ENCODE measurements at regions not wholly inside any gene's neighbourhood (a gene's known extent, or its start where the extent isn't known, plus 50 kb on each side); places are given as distances from the start of the nearest gene placed in this dataset.
"Not testable (repeated sequence)": the region's sequence is repeated elsewhere in the genome, so short reads cannot be mapped to it uniquely, and the experiment has no call there.

DNA sequence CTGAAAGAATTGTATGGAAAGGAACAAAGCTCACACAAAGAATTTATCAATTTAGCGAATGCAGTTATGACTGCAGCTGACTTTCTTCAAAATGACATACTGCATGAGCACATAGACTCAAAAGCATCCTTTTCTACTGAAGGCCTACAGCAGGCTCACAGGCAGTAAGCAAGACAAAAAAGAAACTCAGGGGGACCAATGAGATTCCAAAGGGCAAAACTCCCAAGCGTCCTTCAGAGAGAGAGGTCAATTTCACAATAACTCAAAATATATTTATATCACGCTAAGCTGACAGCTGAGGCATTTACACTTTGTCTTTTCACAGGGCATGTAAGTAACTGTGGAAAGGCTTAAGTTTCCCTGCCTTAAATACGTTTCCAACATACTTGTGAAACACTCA is 427.9 kb upstream of the RASGRP1 start:
- DNase-seq: no peak

DNA sequence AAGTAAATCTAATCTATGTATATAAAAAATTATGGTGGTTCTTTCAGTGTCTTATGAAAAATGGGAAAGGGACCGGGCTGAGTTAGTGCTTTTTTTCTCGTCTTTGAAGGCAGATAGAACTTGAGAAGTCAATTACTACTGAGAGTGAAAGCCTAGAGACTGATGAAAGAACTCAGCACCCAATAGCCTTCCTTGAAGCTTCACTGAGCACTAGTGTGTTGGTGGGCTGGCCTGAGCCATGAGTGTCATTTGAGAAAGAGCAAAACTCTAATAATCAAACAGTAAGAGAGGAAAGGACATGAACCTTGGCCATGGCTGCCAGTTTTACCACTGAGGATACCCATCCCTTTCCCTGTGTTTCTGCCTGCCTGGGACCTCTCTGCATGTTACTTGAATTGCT is 428.3 kb upstream of the RASGRP1 start:
- no peak for DNase-seq

DNA sequence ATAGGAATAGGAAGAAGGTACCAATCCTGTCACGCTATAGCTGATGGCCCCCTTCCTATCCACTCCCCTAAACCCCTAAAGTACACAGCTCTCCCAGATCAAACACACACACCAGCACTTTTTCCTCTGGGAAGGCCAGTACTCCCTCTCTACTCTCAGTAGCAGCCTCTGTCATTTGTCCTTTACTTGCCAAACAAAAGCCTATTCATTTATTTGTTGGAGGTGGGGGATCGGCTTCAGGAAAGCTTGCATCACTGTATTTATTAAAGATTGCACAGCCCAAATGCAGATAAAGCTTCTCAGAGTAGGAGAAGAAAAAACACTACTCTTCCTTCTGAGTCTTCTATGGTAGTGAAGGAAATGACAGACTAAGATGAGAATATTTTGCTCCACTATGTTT is 429.7 kb upstream of the RASGRP1 start:
- no peak for DNase-seq

DNA sequence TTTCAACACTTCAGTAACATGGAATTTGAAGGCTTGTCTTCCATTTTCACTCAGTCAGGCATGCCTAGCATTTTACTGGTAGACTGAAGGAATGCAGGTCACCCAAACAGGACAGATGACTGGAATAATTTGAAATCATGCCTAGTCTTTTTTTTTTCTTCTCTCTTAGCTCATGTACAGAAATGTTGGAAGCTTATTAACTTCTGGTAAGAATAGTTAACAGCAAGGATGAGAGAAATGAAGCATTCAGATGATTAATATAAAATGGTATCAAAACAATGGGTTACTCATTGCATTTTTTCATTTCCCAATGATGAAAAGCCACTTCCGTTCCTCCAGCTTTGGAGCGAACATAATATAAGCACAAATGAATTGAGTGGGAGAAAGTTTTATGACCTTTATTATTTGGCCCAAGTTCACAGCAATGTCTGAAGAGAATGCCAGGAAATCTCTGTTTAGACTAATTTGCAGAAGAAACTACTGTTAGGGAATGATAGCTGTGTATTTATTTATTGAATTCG is 431.6 kb upstream of the RASGRP1 start:
- DNase-seq: no peak

DNA sequence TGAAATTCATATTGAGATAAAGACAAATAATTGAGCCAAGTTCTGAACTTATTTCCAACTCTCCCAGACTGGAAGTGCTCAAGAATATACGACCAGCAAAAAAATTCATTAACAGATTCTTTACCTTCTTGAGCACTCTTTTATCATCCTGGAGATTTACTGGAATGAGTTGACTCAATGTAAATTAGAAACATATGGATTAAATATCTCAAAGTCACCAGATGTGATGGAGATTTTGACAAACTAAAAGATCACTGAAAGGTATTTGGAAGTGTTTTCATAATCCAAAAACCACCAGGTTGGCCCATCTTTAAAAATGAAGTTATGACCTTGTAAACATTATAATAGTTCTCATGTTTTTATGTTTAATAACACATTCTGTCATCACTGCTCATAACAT is 433.2 kb upstream of the RASGRP1 start:
- no peak for DNase-seq

DNA sequence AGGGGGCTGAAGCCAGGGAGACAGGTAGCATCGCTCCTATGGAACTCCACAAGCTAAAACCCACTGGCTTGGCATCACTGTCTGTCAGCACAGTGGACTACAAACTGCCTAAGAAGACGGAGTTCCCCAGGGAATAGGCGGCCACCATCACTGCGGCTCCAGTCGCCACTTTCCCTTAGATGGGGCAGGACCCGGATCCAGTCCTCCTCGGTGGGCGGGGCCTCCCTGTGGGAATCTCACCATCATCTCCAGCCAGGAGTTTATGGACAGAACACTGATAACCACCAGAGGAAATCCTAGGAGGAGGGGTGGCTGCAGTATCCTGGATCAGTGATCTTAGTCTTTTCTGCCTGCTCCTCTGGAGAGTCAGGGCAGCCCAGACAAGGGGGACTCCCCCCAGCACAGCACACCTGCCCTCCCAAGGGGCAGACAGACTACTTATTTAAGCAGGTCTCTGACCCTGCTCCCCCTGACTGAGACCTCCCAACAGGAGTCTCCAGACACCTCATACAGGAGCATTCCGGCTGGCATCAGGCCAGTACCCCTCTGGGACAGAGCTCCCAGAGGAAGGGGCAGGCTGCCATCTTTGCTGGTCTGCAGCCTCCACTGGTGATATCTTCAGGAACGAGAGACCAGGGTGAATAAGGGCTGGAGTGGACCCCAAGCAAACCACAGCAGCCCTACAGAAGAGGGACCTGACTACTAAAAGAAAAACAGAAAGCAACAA is 435.6 kb upstream of the RASGRP1 start:
- no peak for DNase-seq

DNA sequence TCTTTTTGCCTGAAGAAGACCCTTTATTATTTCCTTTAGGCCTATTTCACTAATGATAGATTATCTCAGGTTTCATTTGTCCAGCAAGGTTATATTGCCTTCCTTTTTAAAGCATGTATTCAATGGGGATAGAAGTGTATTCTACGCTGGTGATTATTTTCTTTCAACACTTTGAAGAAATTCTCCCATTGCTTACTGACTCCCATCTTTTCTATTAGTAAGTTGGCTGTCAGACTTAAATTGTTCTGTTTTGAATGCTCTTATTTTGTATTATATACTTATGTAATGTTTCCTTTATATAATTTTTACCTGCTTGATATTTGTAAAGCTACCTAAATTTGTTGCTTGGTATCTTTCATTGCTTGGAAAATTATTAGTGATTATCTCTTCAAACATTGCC is 445.1 kb upstream of the RASGRP1 start:
- DNase-seq: no peak

DNA sequence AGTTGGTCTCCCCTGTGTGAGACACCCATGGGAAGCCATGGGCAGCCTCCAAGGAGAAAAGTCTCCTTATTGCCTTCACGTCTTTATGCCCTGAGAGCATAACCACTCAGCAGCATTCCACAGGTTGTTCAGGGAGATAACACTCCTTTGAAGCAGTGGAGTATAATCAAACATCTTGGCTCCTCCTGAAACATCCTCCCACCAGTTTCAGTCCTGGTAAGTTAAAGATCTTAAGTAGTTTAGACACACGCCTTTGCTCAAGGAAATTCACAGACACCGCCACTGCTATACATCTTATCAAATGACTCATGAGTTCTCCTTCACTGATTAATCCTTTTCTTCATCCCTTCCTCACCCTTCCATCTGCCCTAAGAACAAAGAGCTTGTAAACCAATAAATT is 446.5 kb upstream of the RASGRP1 start:
- DNase-seq: not testable (repeated sequence)

DNA sequence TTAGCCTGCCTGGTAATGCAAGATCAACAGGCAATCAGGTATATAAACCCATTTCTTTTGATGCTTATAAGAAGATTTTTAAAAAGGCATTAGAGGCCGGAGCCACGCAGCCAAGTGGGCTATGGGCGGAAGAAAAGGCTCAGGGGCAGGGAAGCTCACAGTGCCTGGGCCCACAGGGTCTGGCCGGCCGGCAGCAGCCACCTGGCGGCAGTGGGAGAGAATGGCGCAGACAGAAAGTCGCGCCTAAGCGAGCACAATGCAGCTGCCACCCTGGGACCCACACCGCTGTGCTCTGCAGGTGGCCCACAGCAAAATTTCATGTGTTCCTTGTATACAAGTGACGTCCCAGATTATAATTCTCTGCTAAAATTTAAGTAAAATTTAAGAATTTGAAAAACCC is 448.6 kb upstream of the RASGRP1 start:
- DNase-seq: no peak

DNA sequence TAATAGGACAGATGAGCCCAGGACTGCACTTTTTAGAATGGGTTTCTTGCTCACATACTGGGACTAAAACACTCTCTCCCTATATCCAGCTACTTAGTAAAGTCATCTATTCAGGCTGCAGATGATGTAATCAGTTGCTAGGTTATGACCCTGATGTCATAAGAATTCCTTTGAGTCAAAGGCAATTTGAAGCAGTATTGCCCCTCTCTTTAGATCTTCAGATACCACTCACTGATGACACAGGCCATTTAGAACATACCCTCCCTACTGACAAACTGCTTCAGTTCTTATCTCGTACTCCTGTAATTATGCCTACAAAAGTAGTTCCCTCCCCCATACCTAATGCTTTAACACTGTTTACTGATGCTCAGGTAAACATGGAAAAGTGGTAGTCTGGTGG is 450.1 kb upstream of the RASGRP1 start:
- DNase-seq: no peak

DNA sequence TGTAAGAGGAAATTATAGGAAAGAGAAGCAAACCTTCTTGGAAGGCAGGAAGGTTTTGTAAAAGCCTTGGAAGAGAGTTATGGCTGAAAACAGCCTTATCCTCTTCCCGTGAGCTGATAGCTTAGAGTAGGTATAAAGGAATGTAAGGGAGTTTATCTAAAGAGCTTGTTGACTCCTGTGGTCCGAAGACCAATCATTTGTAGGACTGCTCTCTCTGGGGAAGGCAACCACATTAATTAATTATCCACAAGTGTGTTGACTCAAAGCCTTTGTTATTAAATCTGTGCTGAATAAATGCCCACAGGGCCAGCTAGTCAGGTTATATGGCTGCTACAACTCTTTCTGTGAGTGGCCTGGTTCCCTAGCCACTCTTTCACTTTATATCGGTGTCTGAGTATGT is 452.1 kb upstream of the RASGRP1 start:
- DNase-seq: no peak

DNA sequence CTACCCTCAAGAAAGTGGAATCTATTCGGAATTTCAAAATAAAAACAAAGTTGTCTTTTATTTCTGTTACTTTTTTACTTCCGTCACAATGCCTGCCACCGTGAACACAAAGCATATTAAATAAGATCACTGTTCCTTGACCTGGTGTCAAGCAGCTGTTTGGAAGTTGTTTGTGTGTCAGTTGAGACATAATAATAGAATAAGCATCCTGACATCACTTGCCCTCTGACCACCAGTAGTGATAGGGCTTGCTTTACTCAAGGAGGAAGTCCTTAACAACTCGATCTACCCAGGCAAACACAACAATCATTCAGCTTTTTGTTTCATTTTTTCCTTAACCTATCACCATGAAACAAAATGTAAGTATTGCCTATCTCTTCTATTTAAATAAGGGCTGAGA is 454.4 kb upstream of the RASGRP1 start:
- no peak for DNase-seq

DNA sequence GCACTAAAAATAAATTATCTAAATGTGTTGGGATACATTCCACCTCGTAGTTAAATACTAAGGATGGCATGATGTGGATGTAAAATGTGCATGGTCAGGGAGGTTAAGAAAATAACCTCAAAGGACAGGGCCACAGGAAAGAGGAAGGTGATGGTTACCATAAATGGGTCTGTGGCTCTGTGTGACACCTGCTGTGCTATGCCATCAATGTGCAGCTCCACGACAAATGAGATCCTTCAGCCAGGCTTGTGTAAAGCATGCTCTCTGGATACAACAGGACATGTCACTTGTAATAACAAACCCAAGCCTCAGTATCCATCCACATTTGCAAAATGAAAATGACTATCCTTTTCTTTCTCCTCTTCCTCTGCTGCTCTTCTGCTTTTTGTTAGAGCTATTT is 456.7 kb upstream of the RASGRP1 start:
- DNase-seq: no peak

DNA sequence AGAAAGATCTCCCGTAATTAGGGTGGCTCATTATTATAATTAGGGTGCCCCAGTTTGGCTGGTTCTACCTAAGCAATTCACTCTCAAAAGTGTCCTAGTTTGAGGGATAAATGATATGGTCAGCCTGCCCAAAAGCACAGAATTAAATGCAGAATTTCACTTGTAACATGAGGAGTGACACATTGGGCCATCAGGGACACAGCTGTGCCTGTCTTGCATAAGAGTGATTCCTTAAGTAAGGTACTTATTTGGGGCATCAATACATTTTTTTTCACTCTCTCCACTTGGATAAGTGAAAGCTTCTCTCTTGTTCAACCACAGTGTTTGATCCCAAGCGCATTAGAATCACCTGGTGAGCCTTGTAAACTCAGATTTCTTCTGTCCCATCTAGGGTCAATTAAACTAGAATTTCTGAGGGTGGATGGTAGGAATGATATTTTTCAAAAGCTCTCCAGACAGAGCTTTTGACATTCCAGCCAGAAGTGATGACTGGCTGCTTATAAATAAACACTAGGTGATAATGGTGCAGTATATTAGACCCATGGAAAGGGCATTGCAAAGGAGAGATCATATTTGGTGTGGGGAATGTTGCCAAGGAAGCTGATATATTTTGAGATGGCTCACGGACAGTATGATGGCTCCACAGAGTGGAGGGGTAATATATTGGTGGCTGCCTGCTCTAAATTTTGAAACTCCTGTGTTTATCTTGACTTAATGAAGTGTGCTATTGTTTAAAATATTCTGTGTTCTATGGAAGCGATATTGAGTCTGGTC is 458.1 kb upstream of the RASGRP1 start:
- DNase-seq: peak; percentile 48

DNA sequence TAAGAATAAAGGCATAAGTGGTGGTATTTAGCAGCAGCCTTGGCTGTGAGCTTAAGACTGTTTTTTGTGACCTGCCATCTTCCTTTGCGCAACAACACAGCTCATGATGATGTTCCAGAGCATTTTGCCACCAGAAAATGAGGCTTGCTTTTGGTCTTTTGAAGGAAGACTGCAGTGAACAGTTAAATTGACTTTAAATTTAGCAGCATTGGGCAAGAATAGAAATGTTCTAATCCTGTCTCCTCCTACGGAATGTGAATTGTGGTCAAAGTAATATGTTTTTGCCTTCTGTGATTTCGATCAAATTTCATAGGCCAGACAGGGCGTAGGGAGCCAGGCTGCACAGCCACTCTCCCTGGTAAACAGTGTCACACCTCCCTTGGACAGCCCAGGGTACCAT is 460.7 kb upstream of the RASGRP1 start:
- no peak for DNase-seq

DNA sequence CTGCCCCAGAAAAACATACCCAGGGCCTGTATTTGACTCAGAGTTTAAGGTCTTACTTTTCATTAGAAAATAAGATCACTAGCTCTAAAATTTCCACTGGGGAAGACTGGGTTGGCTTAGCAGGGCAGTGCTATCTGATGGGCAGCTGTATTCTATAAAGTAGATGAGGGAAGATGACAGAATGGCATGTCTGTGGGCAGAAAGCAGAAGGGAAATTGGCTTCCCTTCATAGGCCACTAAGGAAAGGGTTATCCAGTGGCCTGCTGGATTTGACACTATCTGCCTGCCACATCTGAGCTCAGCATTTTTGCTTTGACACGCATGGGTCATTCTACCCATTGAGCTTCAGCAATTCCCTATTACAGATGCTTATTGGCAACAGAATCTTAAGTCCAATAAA is 461.3 kb upstream of the RASGRP1 start:
- no peak for DNase-seq

DNA sequence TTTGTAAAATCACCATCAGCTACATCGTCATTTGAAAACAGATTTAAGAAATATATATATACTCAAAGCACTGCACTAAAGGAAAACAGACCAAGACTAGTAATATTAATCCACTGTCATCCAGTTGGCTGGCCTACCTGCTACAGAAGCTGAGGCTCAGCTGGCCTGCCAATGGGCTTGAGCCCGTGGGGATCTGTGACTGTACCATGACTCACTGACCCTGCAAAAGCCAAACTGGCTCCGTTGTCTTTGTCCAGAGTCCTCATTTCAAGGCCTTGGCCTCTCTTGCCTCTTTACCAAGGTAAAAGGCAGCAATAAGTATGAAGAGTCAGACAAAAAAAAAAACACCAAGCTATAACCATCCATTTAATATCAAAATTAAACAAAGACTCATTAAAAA is 463.5 kb upstream of the RASGRP1 start:
- DNase-seq: no peak

DNA sequence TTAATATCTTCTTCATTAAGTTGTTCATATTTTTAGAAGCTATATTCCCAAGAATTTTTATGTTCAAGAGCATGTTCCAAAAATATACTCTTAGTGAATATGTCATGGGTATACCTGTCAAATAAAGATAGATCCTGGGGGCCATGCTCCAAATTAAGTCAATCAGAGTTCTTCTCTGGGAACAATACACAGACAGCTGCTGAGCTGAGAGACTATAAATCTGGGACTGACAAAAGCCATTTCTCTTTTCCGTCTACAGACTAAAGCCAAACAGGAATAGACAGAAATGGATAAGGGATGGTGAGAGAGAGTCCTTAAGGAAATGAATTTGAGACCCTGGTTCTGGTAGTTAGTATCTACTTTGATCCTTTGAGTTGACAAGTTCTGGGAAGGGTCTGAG is 465.1 kb upstream of the RASGRP1 start:
- no peak for DNase-seq

DNA sequence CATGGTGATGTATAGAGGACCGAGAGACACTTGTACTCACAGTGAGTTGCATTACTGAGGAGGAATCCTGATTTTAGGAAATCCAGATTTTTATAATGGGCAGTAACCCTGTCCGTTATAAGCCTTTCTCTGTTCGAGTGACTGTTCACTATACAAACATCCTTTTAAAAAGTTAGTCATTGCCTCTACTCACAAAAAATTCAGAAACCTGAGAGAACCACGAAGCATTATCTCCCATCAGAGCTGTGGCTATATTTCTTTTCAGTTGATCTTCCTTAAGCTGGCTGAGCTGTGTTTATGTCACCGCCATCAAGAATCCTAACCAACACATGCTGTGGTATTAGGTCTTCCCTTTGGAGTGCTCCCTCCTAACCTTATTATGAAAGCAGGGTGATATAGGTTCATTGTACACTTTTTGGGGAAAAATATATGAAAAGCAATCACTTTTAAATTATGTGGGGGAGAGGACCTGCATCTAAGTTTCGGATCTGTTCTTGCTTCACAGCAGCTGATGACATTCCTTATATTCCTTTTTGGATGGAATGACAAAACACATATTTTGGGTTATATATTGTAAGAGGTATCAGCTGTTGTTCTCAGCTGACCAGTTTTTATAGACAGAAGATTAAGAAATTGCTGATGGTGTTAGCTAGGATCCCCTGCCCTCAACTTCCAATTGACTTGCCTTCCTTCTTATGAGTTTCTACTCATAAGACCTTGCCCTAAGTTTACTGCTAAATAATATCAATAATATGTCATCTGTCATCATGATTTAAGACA is 465.9 kb upstream of the RASGRP1 start:
- DNase-seq: no peak

DNA sequence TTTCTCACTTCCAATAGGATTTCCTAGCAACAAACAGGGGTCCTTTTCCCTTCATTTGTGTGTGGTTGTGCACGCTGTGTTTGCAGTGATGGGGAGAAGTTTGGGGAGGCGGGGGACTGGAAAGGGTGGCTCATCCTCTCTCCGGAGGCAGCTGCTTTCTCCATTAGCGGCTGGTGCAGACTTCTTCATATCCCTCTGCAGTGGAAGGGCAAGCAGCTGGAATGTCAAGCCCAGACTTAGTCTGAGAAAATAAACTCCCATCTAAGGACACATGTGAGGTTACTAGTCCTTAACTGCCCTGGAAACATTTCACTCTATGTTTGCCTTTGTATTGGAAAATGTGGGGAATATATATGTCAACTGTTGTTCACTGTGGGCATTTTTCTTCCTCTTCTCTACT is 467.0 kb upstream of the RASGRP1 start:
- DNase-seq: no peak

DNA sequence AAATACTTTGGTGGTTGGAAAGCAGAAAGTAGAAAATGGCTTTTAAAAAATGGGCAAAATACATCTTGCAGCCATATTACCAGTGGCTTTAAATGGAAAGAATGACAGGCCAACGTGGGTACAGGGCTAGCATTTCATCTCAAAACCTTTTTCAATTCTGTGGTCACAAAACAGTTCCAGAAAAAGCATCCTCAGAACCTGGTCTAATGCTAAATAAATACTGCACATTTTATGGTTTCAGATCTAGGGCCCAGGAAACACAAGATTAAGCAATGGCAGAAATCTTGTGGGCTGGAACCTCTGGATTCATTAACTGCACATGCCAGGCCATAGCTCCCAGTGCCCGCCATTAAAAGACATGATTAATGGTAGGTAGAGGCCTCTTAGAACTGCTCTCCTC is 470.2 kb upstream of the RASGRP1 start:
- no peak for DNase-seq

DNA sequence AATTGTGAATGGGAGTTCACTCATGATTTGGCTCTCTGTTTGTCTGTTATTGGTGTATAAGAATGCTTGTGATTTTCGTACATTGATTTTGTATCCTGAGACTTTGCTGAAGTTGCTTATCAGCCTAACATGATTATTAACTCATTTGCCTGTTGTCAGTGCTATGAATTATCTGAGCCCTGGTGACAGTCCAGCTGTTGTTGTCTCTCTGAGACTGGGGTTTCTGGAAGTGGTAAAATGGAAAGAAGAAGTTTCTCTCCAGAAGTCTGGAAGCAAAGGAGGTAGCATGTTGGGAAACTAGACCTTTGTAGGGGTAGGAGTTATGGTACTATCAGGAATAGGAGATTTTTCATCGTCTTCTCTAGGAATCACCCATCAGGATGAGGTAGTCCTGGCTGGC is 473.0 kb upstream of the RASGRP1 start:
- not testable (repeated sequence) for DNase-seq

DNA sequence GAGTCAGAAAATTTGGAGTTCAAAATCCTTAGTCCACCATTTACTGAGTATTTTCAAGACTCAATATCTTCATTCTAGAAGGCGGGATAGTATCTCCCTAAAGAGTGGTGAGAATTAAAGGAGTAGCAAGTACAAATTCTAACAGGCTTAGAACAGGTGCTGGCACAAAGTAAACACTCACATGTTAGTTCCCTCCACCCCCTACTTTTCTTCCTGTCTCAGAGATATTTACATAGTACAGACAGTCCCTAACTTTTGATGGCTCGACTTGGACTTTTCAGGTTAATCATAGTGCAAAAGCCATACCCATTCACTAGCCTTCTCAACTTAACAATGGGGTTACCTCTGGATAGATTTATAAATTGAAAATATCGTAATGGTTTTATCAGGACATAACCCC is 476.2 kb upstream of the RASGRP1 start:
- DNase-seq: no peak

DNA sequence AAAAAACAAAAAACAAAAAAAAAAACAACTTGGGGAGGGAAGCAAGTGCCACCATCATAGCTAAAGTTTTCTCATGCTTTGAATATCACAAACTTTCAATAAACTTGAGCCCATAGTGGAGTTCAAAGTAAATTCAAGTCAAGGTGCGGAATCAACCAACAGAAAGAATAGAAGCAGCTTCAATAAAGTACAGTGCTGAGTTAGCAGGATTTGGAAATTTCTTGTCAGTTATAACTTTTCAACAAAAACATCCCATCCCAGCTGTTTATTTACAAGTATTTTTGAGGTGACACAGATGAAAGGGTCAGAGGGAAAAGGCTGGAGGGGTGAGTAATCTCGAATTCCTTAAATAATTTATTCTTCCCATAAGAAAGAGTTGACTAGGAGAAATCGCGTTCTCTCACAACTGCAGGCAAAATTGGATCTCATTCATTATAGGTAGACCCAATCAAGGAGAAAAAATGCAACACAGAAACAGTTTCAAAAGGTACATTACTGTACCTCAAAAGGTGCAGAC is 477.4 kb upstream of the RASGRP1 start:
- DNase-seq: no peak

All from NCI-H2171 treated with DMSO at 0.1 percent for 48 hours (cell line).